HepG2 (cell line): ENCODE measurements at regions not wholly inside any gene's neighbourhood (a gene's known extent, or its start where the extent isn't known, plus 50 kb on each side); places are given as distances from the start of the nearest gene placed in this dataset.

Experiments
- ATAC-seq: fragments of 200-7000 bp; cut with Tn5 transposase; 3 replicates; pipeline ENCODE4 v1.9.1; 2020; ENCODE audit warnings: mild to moderate bottlenecking, moderate library complexity
- BruUV-seq: library from RNA; stranded (reverse); fragments of 400-500 nt; replicated peaks from 2 replicates; lab custom pipeline; 2021; lab: Mats Ljungman, UMichigan
- CTCF ChIA-PET: fragments of 300-600 bp; formaldehyde crosslinking; extraction: SDS; loops from one replicate; lab custom pipeline; 2021; ENCODE audit warnings: low total read pairs, inconsistent platforms, low intra/inter-chr PET ratio; lab: Yijun Ruan, JAX
- POLR2A ChIA-PET: fragments of 350-600 bp; sonication (Branson Sonifier 250); formaldehyde crosslinking; loops from one replicate; lab custom pipeline; 2020; ENCODE audit warnings: antibody characterized with exemption, inconsistent platforms; lab: Yijun Ruan, JAX
- DNase-seq: peaks from one replicate; pipeline ENCODE4 v3.0.0-alpha.2; 2015; ENCODE audit warnings: low spot score
- FAIRE-seq: peaks from 3 replicates; lab custom pipeline; 2011; peaks lifted over from hg19 to GRCh38; lab: Jason Lieb, UNC
- H2AFZ ChIP-seq: one replicate; pipeline ENCODE4 v1.6.1; 2011; ENCODE audit warnings: low read length, inconsistent platforms
- H3K27ac ChIP-seq: fragments of 300-600 bp; 3 replicates; pipeline ENCODE4 v1.8.0; 2011; ENCODE audit warnings: mixed run types, mild to moderate bottlenecking, mixed read lengths, low read length, inconsistent platforms; ENCODE audit not compliant: insufficient read depth; ENCODE audit errors: extremely low read length
- H3K27me3 ChIP-seq, 2 experiments: fragments of 200-600 bp in 1 of 2; 2 replicates in 1 of 2; 3 replicates in 1 of 2; pipeline versions ENCODE4 v1.6.0 to v1.8.0; 2011; ENCODE audit warnings: low read length in 2 of 2, mild to moderate bottlenecking in 2 of 2, moderate library complexity in 2 of 2, inconsistent platforms in 1 of 2; ENCODE audit not compliant: insufficient read depth in 2 of 2, control insufficient read depth in 1 of 2
- H3K36me3 ChIP-seq, 2 experiments: fragments of 200-600 bp in 1 of 2; replicated peaks in 1 of 2; 2 replicates in 1 of 2; 3 replicates in 1 of 2; pipeline versions ENCODE4 v1.5.1 to v1.8.0; 2011; ENCODE audit warnings: low read length in 2 of 2, inconsistent platforms in 1 of 2; ENCODE audit not compliant: insufficient read depth in 2 of 2, control insufficient read depth in 1 of 2
- H3K4me1 ChIP-seq: 2 replicates; pipeline ENCODE4 v1.5.1; 2012; ENCODE audit warnings: low read length, inconsistent platforms; ENCODE audit not compliant: insufficient read depth
- H3K4me2 ChIP-seq: 2 replicates; pipeline ENCODE4 v1.6.0; 2011; ENCODE audit warnings: low read depth, low read length, inconsistent platforms
- H3K4me3 ChIP-seq, 3 experiments: fragments of 200-600 bp in 1 of 3; sonication (generic), shearing (Covaris generic) in 1 of 3; replicated peaks in 1 of 3; 2 replicates each; pipeline ENCODE4 v1.5.1; 2011 to 2016; ENCODE audit warnings: low read length in 3 of 3, inconsistent platforms in 2 of 3, low read depth in 2 of 3, mild to moderate bottlenecking in 2 of 3, control low read depth in 1 of 3, mixed read lengths in 1 of 3; ENCODE audit not compliant: insufficient read depth in 1 of 3
- H3K79me2 ChIP-seq: one replicate; pipeline ENCODE4 v1.6.1; 2011; ENCODE audit warnings: low read length, inconsistent platforms; ENCODE audit not compliant: insufficient read depth
- H3K9ac ChIP-seq: 2 replicates; pipeline ENCODE4 v1.6.0; 2011; ENCODE audit warnings: mild to moderate bottlenecking, low read depth, low read length, inconsistent platforms; ENCODE audit not compliant: insufficient read depth
- H3K9me3 ChIP-seq: 2 replicates; pipeline ENCODE4 v1.5.1; 2012; ENCODE audit warnings: mild to moderate bottlenecking, low read length
- H4K20me1 ChIP-seq: 2 replicates; pipeline ENCODE4 v1.6.0; 2011; ENCODE audit warnings: inconsistent platforms, mild to moderate bottlenecking, low read length, moderate library complexity; ENCODE audit not compliant: insufficient read depth
- ARHGAP35 ChIP-seq: sonication (generic); formaldehyde crosslinking; IDR thresholded peaks from 2 replicates; pipeline ENCODE4 v1.9.0; 2022; ENCODE audit warnings: mild to moderate bottlenecking, inconsistent platforms, moderate library complexity, missing genetic modification reagents, borderline replicate concordance
- ATM ChIP-seq: fragments of 450-650 bp; IDR thresholded peaks from 2 replicates; pipeline ENCODE4 v1.7.1; 2017; ENCODE audit warnings: mild to moderate bottlenecking, borderline replicate concordance
- GLMP ChIP-seq: sonication (generic); formaldehyde crosslinking; IDR thresholded peaks from 2 replicates; pipeline ENCODE4 v1.9.0; 2021; ENCODE audit warnings: missing genetic modification reagents, mild to moderate bottlenecking, borderline replicate concordance
- GZF1 ChIP-seq: sonication (generic); formaldehyde crosslinking; IDR thresholded peaks from 2 replicates; pipeline ENCODE4 v1.5.1; 2020; ENCODE audit warnings: mild to moderate bottlenecking, missing genetic modification reagents
- HMG20B ChIP-seq: conservative IDR thresholded peaks from 2 replicates; pipeline ENCODE4 v1.6.1; 2016; ENCODE audit warnings: missing genetic modification reagents, missing compliant biosample characterization
- KAT7 ChIP-seq: IDR thresholded peaks from 2 replicates; pipeline ENCODE4 v1.6.1; 2018; ENCODE audit warnings: borderline replicate concordance, missing compliant biosample characterization
- KMT2B ChIP-seq: IDR thresholded peaks from 2 replicates; pipeline ENCODE4 v1.6.1; 2016; ENCODE audit warnings: missing genetic modification reagents, missing compliant biosample characterization
- PAWR ChIP-seq: sonication (generic); formaldehyde crosslinking; IDR thresholded peaks from 2 replicates; pipeline ENCODE4 v1.4.0; 2020; ENCODE audit warnings: missing genetic modification reagents, mild to moderate bottlenecking, borderline replicate concordance
- PLSCR1 ChIP-seq: sonication (generic); formaldehyde crosslinking; IDR thresholded peaks from 2 replicates; pipeline ENCODE4 v1.5.0; 2020; ENCODE audit warnings: missing genetic modification reagents, mild to moderate bottlenecking, borderline replicate concordance
- RAD51 ChIP-seq: fragments of 450-650 bp; IDR thresholded peaks from 2 replicates; pipeline ENCODE4 v1.6.1; 2016; ENCODE audit warnings: borderline replicate concordance
- SMYD3 ChIP-seq: sonication (generic); formaldehyde crosslinking; IDR thresholded peaks from 2 replicates; pipeline ENCODE4 v1.8.1; 2023; ENCODE audit warnings: mild to moderate bottlenecking, missing genetic modification reagents
- SP4 ChIP-seq: sonication (generic); formaldehyde crosslinking; IDR thresholded peaks from 2 replicates; pipeline ENCODE4 v1.8.1; 2023; ENCODE audit warnings: mild to moderate bottlenecking, missing genetic modification reagents
- TARDBP ChIP-seq: sonication (generic); formaldehyde crosslinking; IDR thresholded peaks from 2 replicates; pipeline ENCODE4 v1.8.0; 2022; ENCODE audit warnings: mild to moderate bottlenecking, missing genetic modification reagents
- ZNF432 ChIP-seq: sonication (generic); formaldehyde crosslinking; IDR thresholded peaks from 2 replicates; pipeline ENCODE4 v1.5.0; 2020; ENCODE audit warnings: missing genetic modification reagents, mild to moderate bottlenecking, borderline replicate concordance
- ZNF512B ChIP-seq: sonication (generic); formaldehyde crosslinking; IDR thresholded peaks from 2 replicates; pipeline ENCODE4 v1.5.1; 2020; ENCODE audit warnings: missing genetic modification reagents, mild to moderate bottlenecking, borderline replicate concordance
- ZNF569 ChIP-seq: sonication (generic); formaldehyde crosslinking; IDR thresholded peaks from 2 replicates; pipeline ENCODE4 v1.5.0; 2020; ENCODE audit warnings: mild to moderate bottlenecking, missing genetic modification reagents, moderate library complexity, borderline replicate concordance
- ZNF639 ChIP-seq: conservative IDR thresholded peaks from 2 replicates; pipeline ENCODE4 v1.6.1; 2018; ENCODE audit warnings: missing genetic modification reagents
- ZSCAN30 ChIP-seq: sonication (generic); formaldehyde crosslinking; IDR thresholded peaks from 2 replicates; pipeline ENCODE4 v1.5.0; 2020; ENCODE audit warnings: mild to moderate bottlenecking, missing genetic modification reagents
- WGBS: methylation state at CpG from one replicate; pipeline ENCODE4 v1.1.6; 2017; ENCODE audit warnings: low lambda C conversion rate; 5-methylcytosine and 5-hydroxymethylcytosine counted together
- in situ Hi-C: cut with HindIII; loops from 2 replicates; pipeline ENCODE4 v1.10.0; 2017; ENCODE audit warnings: low pct_unique_long_range_greater_than_20kb; ENCODE audit not compliant: extremely low pct_ligation_motif_present
- intact Hi-C: fragments of 100-400 bp; cut with micrococcal nuclease; formaldehyde crosslinking; loops from one replicate; pipeline ENCODE4 v1.10.0; 2022; ENCODE audit not compliant: unreplicated experiment

- Histone ChIP-seq H3K27ac (no peak overlapping the region), H3K79me2 (no peaks in the 10 kb centered on the region), H3K4me1 (no peaks in the 10 kb centered on the region), H2AFZ (no peak overlapping the region), H3K9me3 (peaks cover 12% of the 10 kb centered on the region), H3K27me3 (no peaks in the 10 kb centered on the region), H3K9ac (no peak overlapping the region), H3K36me3 (no peaks in the 10 kb centered on the region), H3K4me2 (no peak overlapping the region), H3K4me3 (no peak overlapping the region), H4K20me1 (no peaks in the 10 kb centered on the region)
- ATAC-seq (no peak), FAIRE-seq (no peak), DNase-seq (no peak)
- POLR2A ChIA-PET, result no interaction called here
- in situ Hi-C loops, result no loop called here
- TF ChIP-seq PAWR (CRISPR knock-in tag), result no peak
- TF ChIP-seq ZNF639 (CRISPR knock-in tag), result no peak
- no peak for TF ChIP-seq HMG20B
- TF ChIP-seq ARHGAP35 (CRISPR knock-in tag), result no peak
- TF ChIP-seq ZNF512B (CRISPR knock-in tag), result no peak
- TF ChIP-seq ATM, result no peak
- TF ChIP-seq ZSCAN30 (CRISPR knock-in tag), result no peak
- TF ChIP-seq ZNF432 (CRISPR knock-in tag), result no peak
- no peak for TF ChIP-seq TARDBP (CRISPR knock-in tag)
- TF ChIP-seq ZNF569 (CRISPR knock-in tag), result no peak
- no peak for TF ChIP-seq SMYD3 (CRISPR knock-in tag)
- no peak for TF ChIP-seq KMT2B (CRISPR knock-in tag)
- TF ChIP-seq KAT7 (CRISPR knock-in tag), result no peak
- TF ChIP-seq GZF1 (CRISPR knock-in tag), result no peak
- no peak for TF ChIP-seq SP4 (CRISPR knock-in tag)
- no peak for TF ChIP-seq PLSCR1
- no peak for TF ChIP-seq RAD51
- no peak for TF ChIP-seq GLMP (CRISPR knock-in tag)
- WGBS, result 0% methylated on average over 1 of the region's 1 CpG
- intact Hi-C loops, result no loop called here
- CTCF ChIA-PET, result no interaction called here
- no TSS peak for BruUV-seq
These were observed 55.9 kb upstream of the MCTP2 start for GRCh38 chr15:94175420-94175819.
